Neural cell (in vitro differentiated cells): ENCODE measurements at regions not wholly inside any gene's neighbourhood (a gene's known extent, or its start where the extent isn't known, plus 50 kb on each side); places are given as distances from the start of the nearest gene placed in this dataset.

Experiments
- H2AFZ ChIP-seq: fragments of 200-600, 300-800 bp; sonication (generic), shearing (Covaris generic); 2 replicates; pipeline ENCODE4 v1.6.0; 2014; ENCODE audit warnings: low read depth, mild to moderate bottlenecking, antibody characterized with exemption, low read length, moderate library complexity
- H3F3A ChIP-seq: fragments of 200-600 bp; shearing (Covaris generic); 2 replicates; pipeline ENCODE4 v1.6.1; 2016; ENCODE audit warnings: mild to moderate bottlenecking, moderate library complexity, mixed read lengths, antibody characterized with exemption, low read length; ENCODE audit not compliant: insufficient read depth, poor library complexity, severe bottlenecking
- H3K27ac ChIP-seq: fragments of 200-600, 300-800 bp; sonication (generic), shearing (Covaris generic); 2 replicates; pipeline ENCODE4 v1.5.1; 2014; ENCODE audit warnings: mild to moderate bottlenecking, low read length, moderate library complexity
- H3K27me3 ChIP-seq: fragments of 300-800, 200-600 bp; sonication (generic), shearing (Covaris generic); 2 replicates; pipeline ENCODE4 v1.6.0; 2014; ENCODE audit warnings: mild to moderate bottlenecking, low read depth, low read length, moderate library complexity; ENCODE audit not compliant: insufficient read depth
- H3K36me3 ChIP-seq: fragments of 300-800, 200-600 bp; sonication (generic), shearing (Covaris generic); 2 replicates; pipeline ENCODE4 v1.5.1; 2014; ENCODE audit warnings: mild to moderate bottlenecking, antibody characterized with exemption, low read length, moderate library complexity; ENCODE audit not compliant: insufficient read depth
- H3K4me2 ChIP-seq: fragments of 300-800, 200-600 bp; sonication (generic), shearing (Covaris generic); 2 replicates; pipeline ENCODE4 v1.6.0; 2014; ENCODE audit warnings: mild to moderate bottlenecking, low read length
- H3K4me3 ChIP-seq: fragments of 300-800, 200-600 bp; sonication (generic), shearing (Covaris generic); 2 replicates; pipeline ENCODE4 v1.5.1; 2014; ENCODE audit warnings: mild to moderate bottlenecking, low read length, moderate library complexity
- H3K79me2 ChIP-seq: fragments of 200-600 bp; shearing (Covaris generic); replicated peaks from 2 replicates; pipeline ENCODE4 v1.6.0; 2014; ENCODE audit warnings: mild to moderate bottlenecking, low read length, moderate library complexity; ENCODE audit not compliant: insufficient read depth
- H3K9ac ChIP-seq: fragments of 300-800, 200-600 bp; sonication (generic), shearing (Covaris generic); 2 replicates; pipeline ENCODE4 v1.6.1; 2016; ENCODE audit warnings: mild to moderate bottlenecking, low read length, mixed read lengths
- H3K9me2 ChIP-seq: fragments of 200-600 bp; shearing (Covaris generic); 2 replicates; pipeline ENCODE4 v1.6.1; 2016; ENCODE audit warnings: mild to moderate bottlenecking, low read length, mixed read lengths; ENCODE audit not compliant: insufficient read depth
- H3K9me3 ChIP-seq: fragments of 200-600, 300-800 bp; sonication (generic), shearing (Covaris generic); 2 replicates; pipeline ENCODE4 v1.6.1; 2016; ENCODE audit warnings: mild to moderate bottlenecking, mixed run types, low read length, moderate library complexity, mixed read lengths
- H4K20me1 ChIP-seq: fragments of 200-600 bp; shearing (Covaris generic); 2 replicates; pipeline ENCODE4 v1.6.1; 2016; ENCODE audit warnings: mild to moderate bottlenecking, mixed run types; ENCODE audit not compliant: insufficient read depth
- EP300 ChIP-seq: fragments of 450-650 bp; conservative IDR thresholded peaks from 2 replicates; pipeline ENCODE4 v1.6.1; 2014; ENCODE audit warnings: antibody characterized with exemption, mild to moderate bottlenecking, moderate library complexity; ENCODE audit not compliant: poor library complexity, severe bottlenecking
- EZH2 ChIP-seq: fragments of 200-600, 300-800 bp; shearing (Covaris generic), sonication (generic); IDR thresholded peaks from 2 replicates; pipeline ENCODE4 v1.6.1; 2014; ENCODE audit warnings: antibody characterized with exemption, low read length, borderline replicate concordance, mild to moderate bottlenecking; ENCODE audit not compliant: insufficient read depth, poor library complexity, severe bottlenecking
- MXI1 ChIP-seq: fragments of 450-650 bp; conservative IDR thresholded peaks from 2 replicates; pipeline ENCODE4 v1.6.1; 2014; ENCODE audit warnings: antibody characterized with exemption, mild to moderate bottlenecking; ENCODE audit not compliant: poor library complexity, severe bottlenecking
- POLR2AphosphoS5 ChIP-seq: IDR thresholded peaks from 2 replicates; pipeline ENCODE4 v1.6.1; 2012
- RAD21 ChIP-seq: fragments of 450-650 bp; conservative IDR thresholded peaks from 2 replicates; pipeline ENCODE4 v1.6.1; 2014; ENCODE audit warnings: antibody characterized with exemption, mild to moderate bottlenecking, moderate library complexity
- SMC3 ChIP-seq: fragments of 450-650 bp; conservative IDR thresholded peaks from 2 replicates; pipeline ENCODE4 v1.6.1; 2014; ENCODE audit warnings: antibody characterized with exemption, mild to moderate bottlenecking, moderate library complexity; ENCODE audit not compliant: poor library complexity
- TAF1 ChIP-seq: IDR thresholded peaks from 2 replicates; pipeline ENCODE4 v1.6.1; 2012; ENCODE audit warnings: low read depth
- TF ChIP-seq, protein P1 (sequence below): IDR thresholded peaks from 2 replicates; pipeline ENCODE4 v1.6.1; 2012; ENCODE audit warnings: borderline replicate concordance
- TF ChIP-seq, protein P2 (sequence below): fragments of 450-650 bp; IDR thresholded peaks from 2 replicates; pipeline ENCODE4 v1.5.1; 2014; ENCODE audit warnings: antibody characterized with exemption, mild to moderate bottlenecking, moderate library complexity; ENCODE audit not compliant: poor library complexity, severe bottlenecking

DNA sequence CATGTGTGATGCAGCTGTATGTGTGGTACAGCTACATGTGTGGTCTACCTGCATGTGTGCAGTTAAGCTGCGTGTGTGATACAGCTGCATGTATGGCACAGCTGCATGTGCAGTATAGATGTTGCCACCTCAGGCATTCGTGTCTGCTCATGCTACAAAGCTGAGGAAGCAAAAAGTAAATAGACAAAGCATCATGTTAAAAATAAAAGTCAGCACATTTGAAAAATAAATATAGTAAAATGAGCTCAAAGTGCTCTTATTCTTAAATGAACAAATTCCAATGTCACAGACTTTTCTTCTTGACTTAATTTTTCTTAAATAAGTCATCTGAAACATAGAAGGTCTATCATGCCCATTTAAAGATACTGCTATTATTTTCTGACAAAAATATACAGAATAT, 519.3 kb upstream of the SOX11 start:
- H3K27ac ChIP-seq = no peak overlapping the region
- no peaks in the 10 kb centered on the region for H3K9me3 ChIP-seq
- TF ChIP-seq EZH2 (no peak), MXI1 (no peak), EP300 (no peak), SMC3 (no peak), RAD21 (no peak), POLR2AphosphoS5 (no peak), TAF1 (no peak)
- TF ChIP-seq, protein P1, sequence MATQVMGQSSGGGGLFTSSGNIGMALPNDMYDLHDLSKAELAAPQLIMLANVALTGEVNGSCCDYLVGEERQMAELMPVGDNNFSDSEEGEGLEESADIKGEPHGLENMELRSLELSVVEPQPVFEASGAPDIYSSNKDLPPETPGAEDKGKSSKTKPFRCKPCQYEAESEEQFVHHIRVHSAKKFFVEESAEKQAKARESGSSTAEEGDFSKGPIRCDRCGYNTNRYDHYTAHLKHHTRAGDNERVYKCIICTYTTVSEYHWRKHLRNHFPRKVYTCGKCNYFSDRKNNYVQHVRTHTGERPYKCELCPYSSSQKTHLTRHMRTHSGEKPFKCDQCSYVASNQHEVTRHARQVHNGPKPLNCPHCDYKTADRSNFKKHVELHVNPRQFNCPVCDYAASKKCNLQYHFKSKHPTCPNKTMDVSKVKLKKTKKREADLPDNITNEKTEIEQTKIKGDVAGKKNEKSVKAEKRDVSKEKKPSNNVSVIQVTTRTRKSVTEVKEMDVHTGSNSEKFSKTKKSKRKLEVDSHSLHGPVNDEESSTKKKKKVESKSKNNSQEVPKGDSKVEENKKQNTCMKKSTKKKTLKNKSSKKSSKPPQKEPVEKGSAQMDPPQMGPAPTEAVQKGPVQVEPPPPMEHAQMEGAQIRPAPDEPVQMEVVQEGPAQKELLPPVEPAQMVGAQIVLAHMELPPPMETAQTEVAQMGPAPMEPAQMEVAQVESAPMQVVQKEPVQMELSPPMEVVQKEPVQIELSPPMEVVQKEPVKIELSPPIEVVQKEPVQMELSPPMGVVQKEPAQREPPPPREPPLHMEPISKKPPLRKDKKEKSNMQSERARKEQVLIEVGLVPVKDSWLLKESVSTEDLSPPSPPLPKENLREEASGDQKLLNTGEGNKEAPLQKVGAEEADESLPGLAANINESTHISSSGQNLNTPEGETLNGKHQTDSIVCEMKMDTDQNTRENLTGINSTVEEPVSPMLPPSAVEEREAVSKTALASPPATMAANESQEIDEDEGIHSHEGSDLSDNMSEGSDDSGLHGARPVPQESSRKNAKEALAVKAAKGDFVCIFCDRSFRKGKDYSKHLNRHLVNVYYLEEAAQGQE = no peak
- TF ChIP-seq, protein P2, sequence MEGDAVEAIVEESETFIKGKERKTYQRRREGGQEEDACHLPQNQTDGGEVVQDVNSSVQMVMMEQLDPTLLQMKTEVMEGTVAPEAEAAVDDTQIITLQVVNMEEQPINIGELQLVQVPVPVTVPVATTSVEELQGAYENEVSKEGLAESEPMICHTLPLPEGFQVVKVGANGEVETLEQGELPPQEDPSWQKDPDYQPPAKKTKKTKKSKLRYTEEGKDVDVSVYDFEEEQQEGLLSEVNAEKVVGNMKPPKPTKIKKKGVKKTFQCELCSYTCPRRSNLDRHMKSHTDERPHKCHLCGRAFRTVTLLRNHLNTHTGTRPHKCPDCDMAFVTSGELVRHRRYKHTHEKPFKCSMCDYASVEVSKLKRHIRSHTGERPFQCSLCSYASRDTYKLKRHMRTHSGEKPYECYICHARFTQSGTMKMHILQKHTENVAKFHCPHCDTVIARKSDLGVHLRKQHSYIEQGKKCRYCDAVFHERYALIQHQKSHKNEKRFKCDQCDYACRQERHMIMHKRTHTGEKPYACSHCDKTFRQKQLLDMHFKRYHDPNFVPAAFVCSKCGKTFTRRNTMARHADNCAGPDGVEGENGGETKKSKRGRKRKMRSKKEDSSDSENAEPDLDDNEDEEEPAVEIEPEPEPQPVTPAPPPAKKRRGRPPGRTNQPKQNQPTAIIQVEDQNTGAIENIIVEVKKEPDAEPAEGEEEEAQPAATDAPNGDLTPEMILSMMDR = no peak
- H2AFZ ChIP-seq = no peak overlapping the region
- no peaks in the 10 kb centered on the region for H3K79me2 ChIP-seq
- no peaks in the 10 kb centered on the region for H3K27me3 ChIP-seq
- no peak overlapping the region for H3K4me2 ChIP-seq
- H3K9ac ChIP-seq = no peak overlapping the region
- no peaks in the 10 kb centered on the region for H3K9me2 ChIP-seq
- H3K36me3 ChIP-seq = no peaks in the 10 kb centered on the region
- no peaks in the 10 kb centered on the region for H4K20me1 ChIP-seq
- no peak overlapping the region for H3K4me3 ChIP-seq
- H3F3A ChIP-seq = no peaks in the 10 kb centered on the region

DNA sequence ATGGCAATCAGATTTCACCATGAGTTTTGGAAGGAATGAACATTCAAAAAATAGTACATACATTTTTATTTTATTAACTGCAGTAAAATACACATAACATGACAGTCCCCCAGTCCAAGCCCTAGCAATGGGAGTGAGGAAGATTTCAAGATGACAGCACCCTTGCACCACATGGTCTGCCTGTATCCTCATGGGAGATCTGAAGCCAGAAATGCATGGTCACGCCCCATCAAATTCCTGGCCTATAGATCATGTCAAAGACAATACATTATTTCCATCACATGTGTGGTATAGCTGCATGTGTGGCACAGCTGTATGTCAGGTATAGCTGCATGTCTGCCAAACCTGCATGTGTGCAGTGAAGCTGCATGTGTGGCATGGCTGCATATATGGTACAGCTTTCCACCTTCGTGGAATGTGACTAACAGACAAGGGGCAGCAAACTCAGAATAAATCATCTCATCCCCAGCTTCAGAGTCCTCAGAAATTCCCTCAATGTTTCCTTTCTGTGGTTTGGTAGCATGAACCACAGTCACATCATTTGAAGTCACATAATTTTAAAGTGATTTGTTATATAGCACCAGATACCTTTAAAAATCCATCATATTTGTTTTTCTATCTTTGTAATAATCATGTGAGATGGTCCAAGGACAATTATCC, 518.2 kb upstream of the SOX11 start:
- H3K4me2 ChIP-seq = no peak overlapping the region
- no peaks in the 10 kb centered on the region for H3K9me3 ChIP-seq
- H3F3A ChIP-seq = no peaks in the 10 kb centered on the region
- TF ChIP-seq, protein P1 = no peak
- TF ChIP-seq POLR2AphosphoS5 (no peak), EZH2 (no peak), EP300 (no peak)
- TF ChIP-seq, protein P2 = no peak
- H3K27ac ChIP-seq = no peak overlapping the region
- H4K20me1 ChIP-seq = no peaks in the 10 kb centered on the region
- no peak overlapping the region for H3K4me3 ChIP-seq
- no peaks in the 10 kb centered on the region for H3K9me2 ChIP-seq
- no peaks in the 10 kb centered on the region for H3K79me2 ChIP-seq
- H2AFZ ChIP-seq = no peak overlapping the region
- H3K9ac ChIP-seq = no peak overlapping the region
- H3K36me3 ChIP-seq = no peaks in the 10 kb centered on the region
- no peaks in the 10 kb centered on the region for H3K27me3 ChIP-seq
